Gastrocnemius medialis (tissue), 4 donors: ENCODE measurements at regions not wholly inside any gene's neighbourhood (a gene's known extent, or its start where the extent isn't known, plus 50 kb on each side); places are given as distances from the start of the nearest gene placed in this dataset.

ENCODE experiments used
- ATAC-seq, 2 donors: fragments of 150-250 bp; one replicate each; pipeline ENCODE4 v1.9.1; 2016
- DNase-seq, 2 donors: peaks; one replicate each; pipeline ENCODE4 v3.0.0-alpha.2; 2019
- H3K27ac ChIP-seq, 4 donors: fragments of 200-600 bp; sonication (generic); 1 replicate in 1 of 4; 2 replicates in 3 of 4; pipeline ENCODE4 v1.5.1; 2016 to 2018; ENCODE audit warnings: mild to moderate bottlenecking in 2 of 4, moderate library complexity in 1 of 4
- H3K27me3 ChIP-seq, 3 donors: fragments of 200-600 bp; sonication (generic) in 2 of 3; 1 replicate in 1 of 3; 2 replicates in 2 of 3; pipeline versions ENCODE4 v1.5.1 to v1.6.0; 2016 to 2019; ENCODE audit warnings: mild to moderate bottlenecking in 1 of 3, moderate library complexity in 1 of 3
- H3K36me3 ChIP-seq, 2 donors: fragments of 200-600 bp; sonication (generic) in 1 of 2; one replicate each; pipeline ENCODE4 v1.5.1; 2017 to 2018
- H3K4me1 ChIP-seq, 2 donors: fragments of 200-600 bp; sonication (generic) in 1 of 2; one replicate each; pipeline ENCODE4 v1.5.1; 2016 to 2017; ENCODE audit warnings: mild to moderate bottlenecking in 2 of 2
- H3K4me3 ChIP-seq, 4 donors: fragments of 200-600 bp; sonication (generic) in 3 of 4; 1 replicate in 1 of 4; 2 replicates in 3 of 4; pipeline ENCODE4 v1.5.1; 2016 to 2019; ENCODE audit warnings: mild to moderate bottlenecking in 2 of 4
- H3K9me3 ChIP-seq, 3 donors: fragments of 200-600 bp; sonication (generic) in 2 of 3; 1 replicate in 1 of 3; 2 replicates in 2 of 3; pipeline ENCODE4 v1.5.1; 2016 to 2019
- CTCF ChIP-seq, 5 experiments: fragments of 450-650 bp in 3 of 5; fragments of 200-600 bp in 2 of 5; sonication (generic) in 2 of 5; IDR thresholded peaks in 4 of 5; conservative IDR thresholded peaks in 1 of 5; 1 replicate in 4 of 5; 2 replicates in 1 of 5; pipeline ENCODE4 v1.5.1; 2016 to 2019; ENCODE audit warnings: antibody characterized with exemption in 5 of 5, mild to moderate bottlenecking in 3 of 5, moderate library complexity in 3 of 5
- POLR2A ChIP-seq, 2 donors: fragments of 450-650 bp; IDR thresholded peaks; one replicate each; pipeline ENCODE4 v1.6.1; 2017; ENCODE audit warnings: antibody characterized with exemption in 2 of 2, mild to moderate bottlenecking in 2 of 2, moderate library complexity in 2 of 2
- in situ Hi-C, 4 donors: fragments of 200-750 bp; cut with MboI; loops; one replicate each; pipeline versions ENCODE4 v1.15.0 to v1.8.0; 2017; ENCODE audit warnings: low sequenced_read_pairs in 4 of 4
- intact Hi-C: fragments of 100-400 bp; cut with DNase I; formaldehyde crosslinking; loops from one replicate; pipeline ENCODE4 v1.15.1; 2023; ENCODE audit warnings: low total_unique reads

- TF ChIP-seq CTCF (IDR thresholded peaks at IDR 0.05 in 4 of 5, conservative IDR thresholded peaks at IDR 0.05 in 1 of 5) (no peak), POLR2A (IDR thresholded peaks at IDR 0.05) (no peak)
- in situ Hi-C loops (loop anchor here in 2 of 4 donors (25.0 kb wide), 4 partner anchors 94 to 506 kb away; no protein-coding TSS in a partner anchor), intact Hi-C loops (no loop called here)
- no peak for DNase-seq
- Histone ChIP-seq H3K9me3 (no peaks in the 10 kb centered on the region), H3K27me3 (no peaks in the 10 kb centered on the region), H3K27ac (no peak overlapping the region), H3K4me1 (no peaks in the 10 kb centered on the region), H3K4me3 (no peak overlapping the region), H3K36me3 (no peaks in the 10 kb centered on the region)
- no peak for ATAC-seq
Observed at GRCh38 chr9:119956111-119956510, 586.9 kb upstream of the BRINP1 start.

DNA sequence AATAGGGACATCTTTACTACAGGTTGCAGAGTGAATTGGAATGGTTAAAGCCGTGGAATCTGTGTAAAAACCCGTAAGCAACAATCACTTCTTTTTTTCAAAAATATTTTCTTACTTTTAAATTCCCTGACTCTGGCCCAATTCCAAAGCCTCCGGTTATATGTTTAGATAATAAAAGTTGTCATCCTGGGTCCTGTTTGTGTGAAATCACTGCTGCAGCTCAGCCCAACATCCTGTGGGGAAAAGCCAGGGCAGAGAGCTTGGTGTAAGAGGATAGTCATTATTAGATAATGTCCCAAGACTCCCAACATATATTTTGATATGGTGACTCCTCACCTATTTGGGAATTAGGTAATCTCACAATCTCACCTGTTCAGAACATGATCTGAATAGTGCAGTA, 586.0 kb upstream of the BRINP1 start:
- in situ Hi-C loops = loop anchor here in 2 of 4 donors (25.0 kb wide), 4 partner anchors 93 to 507 kb away; no protein-coding TSS in a partner anchor
- H3K4me3 ChIP-seq = no peak overlapping the region
- TF ChIP-seq POLR2A (IDR thresholded peaks at IDR 0.05) (no peak), CTCF (IDR thresholded peaks at IDR 0.05 in 4 of 5, conservative IDR thresholded peaks at IDR 0.05 in 1 of 5) (no peak)
- no peaks in the 10 kb centered on the region for H3K36me3 ChIP-seq
- no peaks in the 10 kb centered on the region for H3K27me3 ChIP-seq
- no peak for DNase-seq
- no peak overlapping the region for H3K27ac ChIP-seq
- H3K9me3 ChIP-seq = no peaks in the 10 kb centered on the region
- intact Hi-C loops = no loop called here
- ATAC-seq = no peak
- no peaks in the 10 kb centered on the region for H3K4me1 ChIP-seq

DNA sequence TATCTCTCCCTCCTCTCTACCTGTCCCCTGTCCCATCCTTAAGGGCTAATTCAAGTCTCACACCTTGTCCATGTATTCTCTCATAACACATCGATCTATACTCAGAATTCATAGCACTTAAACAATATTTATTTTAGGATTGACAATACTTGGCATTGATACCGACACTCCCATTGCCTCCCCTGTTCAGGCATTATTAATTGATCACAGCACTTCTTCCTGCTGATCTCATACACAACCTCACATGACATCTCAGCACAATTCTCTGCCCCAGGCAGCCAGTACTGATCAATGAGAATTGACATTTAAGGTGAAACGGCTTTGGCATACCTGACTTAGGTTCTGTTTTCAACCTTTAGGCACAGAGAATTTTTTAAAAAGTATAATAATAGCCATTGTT, 582.4 kb upstream of the BRINP1 start:
- no peak overlapping the region for H3K27ac ChIP-seq
- no peaks in the 10 kb centered on the region for H3K27me3 ChIP-seq
- ATAC-seq (no peak), DNase-seq (no peak)
- no peak overlapping the region for H3K4me3 ChIP-seq
- in situ Hi-C loops (loop anchor here in 2 of 4 donors (25.0 kb wide), 4 partner anchors 89 to 511 kb away; no protein-coding TSS in a partner anchor), intact Hi-C loops (no loop called here)
- TF ChIP-seq POLR2A (IDR thresholded peaks at IDR 0.05) (no peak), CTCF (IDR thresholded peaks at IDR 0.05 in 4 of 5, conservative IDR thresholded peaks at IDR 0.05 in 1 of 5) (no peak)
- no peaks in the 10 kb centered on the region for H3K9me3 ChIP-seq
- H3K4me1 ChIP-seq = no peaks in the 10 kb centered on the region
- no peaks in the 10 kb centered on the region for H3K36me3 ChIP-seq

DNA sequence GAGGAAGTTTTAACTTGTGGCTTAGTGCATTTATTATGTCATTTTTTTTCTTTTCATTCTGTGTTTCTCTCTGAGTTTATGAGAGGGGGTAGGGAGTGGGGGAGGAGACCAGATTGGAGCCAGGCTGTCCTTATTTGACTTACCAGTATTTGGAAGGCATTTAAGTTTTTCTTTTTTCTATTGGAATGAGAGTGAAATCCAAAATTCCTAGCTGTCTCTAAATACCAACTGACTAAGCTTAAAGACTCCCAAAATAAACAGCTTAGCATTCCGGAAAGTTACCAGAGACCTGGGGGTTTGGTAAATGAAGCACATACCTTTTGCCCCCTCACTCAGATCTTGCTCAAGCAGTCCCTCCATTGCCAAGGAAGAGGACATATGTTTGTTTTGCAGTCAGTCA, 581.9 kb upstream of the BRINP1 start:
- no peaks in the 10 kb centered on the region for H3K36me3 ChIP-seq
- no peaks in the 10 kb centered on the region for H3K9me3 ChIP-seq
- intact Hi-C loops = no loop called here

More for the DNA sequence above, 581.9 kb upstream of the BRINP1 start:
- no peak for TF ChIP-seq CTCF (IDR thresholded peaks at IDR 0.05 in 4 of 5, conservative IDR thresholded peaks at IDR 0.05 in 1 of 5)
- DNase-seq (no peak), ATAC-seq (no peak)
- Histone ChIP-seq H3K27me3 (no peaks in the 10 kb centered on the region), H3K27ac (no peak overlapping the region), H3K4me3 (no peak overlapping the region), H3K4me1 (no peaks in the 10 kb centered on the region)
- in situ Hi-C loops = loop anchor here in 2 of 4 donors (25.0 kb wide), 4 partner anchors 89 to 511 kb away; no protein-coding TSS in a partner anchor
